Peyer's patch (tissue), 4 donors: ENCODE measurements at regions not wholly inside any gene's neighbourhood (a gene's known extent, or its start where the extent isn't known, plus 50 kb on each side); places are given as distances from the start of the nearest gene placed in this dataset.

ENCODE experiments used
- CTCF ChIP-seq, 6 experiments: fragments of 450-650 bp in 4 of 6; fragments of 200-600 bp in 2 of 6; sonication (generic) in 1 of 6; IDR thresholded peaks; one replicate each; pipeline ENCODE4 v1.5.1; 2017 to 2019; ENCODE audit warnings: antibody characterized with exemption in 6 of 6, mild to moderate bottlenecking in 3 of 6, moderate library complexity in 1 of 6
- POLR2A ChIP-seq, 2 donors: fragments of 450-650 bp; IDR thresholded peaks; one replicate each; pipeline ENCODE4 v1.5.1; 2017; ENCODE audit warnings: antibody characterized with exemption in 2 of 2, mild to moderate bottlenecking in 2 of 2, moderate library complexity in 2 of 2

- TF ChIP-seq POLR2A (IDR thresholded peaks at IDR 0.05), result no peak
- TF ChIP-seq CTCF (IDR thresholded peaks at IDR 0.05), result no peak
Measured at GRCh38 chr22:48642550-48642949, 1185.1 kb downstream of the BRD1 start.
